AG09319 (cell line): ENCODE measurements at regions not wholly inside any gene's neighbourhood (a gene's known extent, or its start where the extent isn't known, plus 50 kb on each side); places are given as distances from the start of the nearest gene placed in this dataset.

ENCODE experiments used
- DNase-seq: peaks from one replicate; pipeline ENCODE4 v3.0.0-alpha.2; 2010; ENCODE audit warnings: low read depth; ENCODE audit errors: extremely low read depth
- TF ChIP-seq, protein P1 (sequence below): IDR thresholded peaks from 2 replicates; pipeline ENCODE4 v1.5.1; 2011; ENCODE audit warnings: low read depth, mild to moderate bottlenecking, inconsistent platforms, low read length, moderate library complexity

DNA sequence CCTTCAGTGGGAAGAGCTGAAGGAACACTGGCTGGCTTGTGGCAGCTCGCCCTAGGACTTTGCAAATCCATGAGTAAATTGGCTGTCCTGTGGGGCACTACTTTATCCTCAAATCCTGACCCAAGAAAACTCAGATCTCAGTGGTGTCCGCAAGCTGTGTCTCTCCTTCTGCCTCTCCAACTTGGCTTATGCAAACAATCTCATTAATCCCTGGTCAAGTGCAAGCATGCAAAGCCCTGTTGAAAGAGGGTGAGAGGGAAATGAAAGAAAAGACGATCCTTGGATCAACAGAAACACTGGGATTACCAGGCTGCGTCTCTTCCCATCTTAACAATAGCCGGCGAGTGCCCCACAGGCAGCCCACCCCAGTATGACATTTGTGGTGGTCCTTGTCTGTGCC lies 901.6 kb downstream of the BCL11B start:
- no peak for DNase-seq
- TF ChIP-seq, protein P1, sequence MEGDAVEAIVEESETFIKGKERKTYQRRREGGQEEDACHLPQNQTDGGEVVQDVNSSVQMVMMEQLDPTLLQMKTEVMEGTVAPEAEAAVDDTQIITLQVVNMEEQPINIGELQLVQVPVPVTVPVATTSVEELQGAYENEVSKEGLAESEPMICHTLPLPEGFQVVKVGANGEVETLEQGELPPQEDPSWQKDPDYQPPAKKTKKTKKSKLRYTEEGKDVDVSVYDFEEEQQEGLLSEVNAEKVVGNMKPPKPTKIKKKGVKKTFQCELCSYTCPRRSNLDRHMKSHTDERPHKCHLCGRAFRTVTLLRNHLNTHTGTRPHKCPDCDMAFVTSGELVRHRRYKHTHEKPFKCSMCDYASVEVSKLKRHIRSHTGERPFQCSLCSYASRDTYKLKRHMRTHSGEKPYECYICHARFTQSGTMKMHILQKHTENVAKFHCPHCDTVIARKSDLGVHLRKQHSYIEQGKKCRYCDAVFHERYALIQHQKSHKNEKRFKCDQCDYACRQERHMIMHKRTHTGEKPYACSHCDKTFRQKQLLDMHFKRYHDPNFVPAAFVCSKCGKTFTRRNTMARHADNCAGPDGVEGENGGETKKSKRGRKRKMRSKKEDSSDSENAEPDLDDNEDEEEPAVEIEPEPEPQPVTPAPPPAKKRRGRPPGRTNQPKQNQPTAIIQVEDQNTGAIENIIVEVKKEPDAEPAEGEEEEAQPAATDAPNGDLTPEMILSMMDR, result no peak

DNA sequence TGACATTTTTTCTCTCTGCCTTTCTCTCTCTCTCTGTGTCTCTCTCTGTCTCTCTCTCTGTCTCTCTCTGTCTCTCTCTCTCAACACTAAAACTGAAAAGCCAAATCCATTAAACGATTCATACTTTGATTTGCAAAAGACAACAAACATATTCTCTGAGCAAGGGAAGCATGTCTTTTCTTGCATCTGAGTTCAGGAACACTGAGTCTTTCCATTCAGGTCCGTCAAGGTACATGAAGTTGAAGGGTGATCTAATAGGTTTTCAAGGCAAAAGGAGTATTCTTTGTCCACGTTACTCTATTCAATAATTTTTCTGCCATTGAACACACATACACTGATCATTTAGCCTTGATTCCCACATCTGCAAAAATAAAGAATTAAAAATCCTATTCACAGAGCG lies 900.9 kb downstream of the BCL11B start:
- TF ChIP-seq, protein P1, result no peak
- no peak for DNase-seq

DNA sequence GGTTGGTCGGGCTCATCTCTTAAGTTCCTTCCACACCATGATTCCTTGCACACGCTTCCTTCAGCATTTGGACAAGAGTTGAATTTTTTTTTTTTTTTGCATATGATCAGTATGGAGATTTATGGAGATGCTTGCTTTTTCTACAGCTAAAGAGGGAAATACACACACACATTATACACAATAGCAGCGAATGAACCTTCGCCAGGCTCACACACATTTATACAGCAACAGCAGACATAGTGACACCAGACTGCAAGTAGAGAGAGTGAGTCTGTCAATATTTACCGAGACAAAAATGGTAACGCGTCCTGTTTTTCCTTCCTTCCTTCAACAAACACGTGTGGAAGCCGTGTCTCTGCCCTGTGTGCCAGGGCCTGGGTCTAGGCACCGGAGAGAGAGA lies 897.9 kb downstream of the BCL11B start:
- TF ChIP-seq, protein P1, result no peak
- no peak for DNase-seq

DNA sequence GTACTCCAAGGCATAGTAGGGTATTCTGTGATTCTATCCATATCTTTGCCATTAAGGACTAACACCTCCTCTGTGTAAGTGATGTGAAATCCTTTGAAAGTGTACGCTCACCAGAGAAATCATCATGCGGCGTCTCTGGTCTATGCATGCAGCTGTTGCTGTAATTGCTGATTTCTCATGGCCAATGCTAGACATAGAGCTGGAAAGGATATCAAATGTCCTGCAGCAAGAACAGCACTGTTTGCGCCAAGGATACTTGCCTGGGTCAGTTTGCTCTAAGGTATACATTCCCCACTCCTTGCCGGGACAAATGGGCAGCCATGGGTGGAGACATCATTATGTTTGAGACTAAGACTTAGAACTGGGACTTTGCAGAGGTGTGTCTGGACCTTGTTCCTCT lies 896.4 kb downstream of the BCL11B start:
- no peak for DNase-seq
- TF ChIP-seq, protein P1, result no peak

DNA sequence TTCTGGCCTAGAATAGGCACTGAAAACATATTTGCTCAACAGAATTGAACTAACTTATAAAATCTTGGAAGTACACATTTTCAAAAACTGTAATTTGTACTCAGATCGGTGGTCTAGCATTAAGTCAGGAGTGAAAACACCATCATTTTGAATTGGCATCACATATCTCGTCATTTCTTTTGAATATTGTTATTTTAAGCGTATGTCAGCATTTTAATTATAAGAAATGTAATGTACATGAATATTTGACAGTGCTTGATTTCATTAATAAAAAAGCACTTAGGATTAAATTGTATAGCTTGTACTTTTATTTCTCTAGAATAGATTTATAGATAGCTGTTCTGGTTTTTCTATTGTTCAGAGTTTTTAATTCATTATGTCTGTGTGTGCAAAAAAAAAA lies 892.2 kb downstream of the BCL11B start:
- TF ChIP-seq, protein P1, result no peak
- DNase-seq, result no peak

DNA sequence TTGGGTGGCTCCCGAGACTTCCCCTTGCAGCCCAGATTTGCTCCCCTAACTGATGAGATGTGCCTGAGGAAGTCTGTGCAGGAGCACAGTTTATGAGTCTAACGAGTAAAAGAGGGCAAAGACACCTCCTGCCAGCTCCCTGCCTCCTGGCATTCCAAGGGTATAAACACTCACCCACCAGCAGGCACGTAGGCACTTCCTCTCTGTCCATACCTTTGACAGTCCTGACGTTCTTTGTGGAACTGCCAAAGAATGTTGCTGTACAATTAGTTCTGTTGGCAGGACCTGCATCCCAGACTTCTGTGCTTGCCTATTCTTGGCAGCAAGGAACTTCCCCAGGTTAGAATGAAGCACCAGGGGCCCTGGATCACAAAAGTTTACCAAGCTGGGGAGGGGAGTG lies 889.3 kb downstream of the BCL11B start:
- DNase-seq, result no peak
- TF ChIP-seq, protein P1, result no peak

DNA sequence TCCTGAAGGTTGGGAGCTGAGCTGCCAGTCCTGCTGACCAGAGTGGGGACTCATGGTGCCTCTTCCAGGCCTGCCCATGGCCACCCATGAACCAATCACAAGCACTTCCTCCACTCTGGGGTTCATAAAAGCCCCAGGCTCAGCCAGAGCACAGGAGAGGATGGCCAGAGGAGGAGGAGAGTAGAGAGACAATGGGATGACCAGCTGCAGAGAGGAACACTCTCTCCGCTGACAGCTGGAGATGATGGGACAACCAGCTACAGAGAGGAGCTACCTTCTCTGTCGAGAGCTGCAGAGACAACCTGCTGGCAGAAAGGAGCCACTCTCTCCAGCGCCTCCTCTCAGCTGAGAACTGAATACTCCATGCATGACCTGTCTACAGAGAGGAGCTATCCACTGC lies 886.1 kb downstream of the BCL11B start:
- TF ChIP-seq, protein P1, result no peak
- no peak for DNase-seq

DNA sequence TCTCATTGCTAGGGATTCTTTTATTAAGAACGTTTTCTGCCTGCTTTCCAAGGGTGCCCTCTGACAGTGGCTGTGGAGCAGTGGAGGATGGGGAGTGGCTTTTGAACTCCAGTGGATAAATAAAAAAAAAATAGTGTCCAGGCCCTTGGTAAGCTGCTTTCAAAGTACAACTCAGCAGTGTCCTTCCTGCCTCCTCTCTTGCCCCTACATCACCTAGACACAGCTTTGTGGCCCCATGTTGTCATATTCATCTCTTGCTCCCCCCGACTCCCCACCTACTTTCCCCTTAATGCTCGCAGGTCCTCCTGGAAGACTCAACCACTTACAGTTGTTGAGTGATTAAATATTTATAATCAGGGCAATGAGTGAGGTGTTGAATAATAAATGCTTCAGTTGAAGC lies 880.9 kb downstream of the BCL11B start:
- TF ChIP-seq, protein P1, result no peak
- no peak for DNase-seq
